ENCODE measurements at regions not wholly inside any gene's neighbourhood (a gene's known extent, or its start where the extent isn't known, plus 50 kb on each side); places are given as distances from the start of the nearest gene placed in this dataset.

DNA sequence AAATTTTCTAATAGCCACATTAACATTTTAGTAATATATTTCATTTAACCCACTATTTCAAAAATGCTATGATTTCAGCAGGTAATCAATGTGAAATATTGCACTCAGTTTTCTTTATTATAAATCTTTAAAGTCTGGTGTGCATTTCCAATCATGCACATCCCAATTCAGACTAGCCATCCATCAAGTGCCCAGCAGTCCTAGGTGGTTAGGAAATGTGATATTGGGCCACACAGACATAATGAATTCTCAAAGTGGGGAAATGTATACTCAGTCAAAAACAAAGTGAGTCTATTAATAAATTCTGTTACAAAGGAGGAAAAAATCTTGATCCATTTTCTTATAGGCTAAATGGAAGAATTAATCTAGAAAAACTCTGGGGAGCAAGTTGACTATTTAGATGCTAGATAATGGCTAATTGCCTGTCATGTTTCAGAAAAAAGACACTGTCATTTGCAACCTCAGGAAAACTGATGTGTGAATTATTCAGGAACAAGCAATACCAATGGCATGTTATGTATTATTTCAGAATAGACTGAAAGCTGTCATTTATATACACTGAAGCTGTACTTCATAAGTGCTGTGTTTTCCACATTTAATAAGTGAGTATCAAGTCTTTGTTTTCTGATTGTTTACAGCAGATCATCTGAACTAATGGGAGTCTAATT, 629.1 kb upstream of the ADARB2 start:
- Mint-ChIP-seq H3K4me3 (no peak overlapping the region), H3K9me3 (peaks cover 14 to 18% of the 10 kb centered on the region in 2 experiments), H3K27ac (no peak overlapping the region), H3K36me3 (ENCODE audit: insufficient read depth in 1 of 3, low read depth in 3 of 3) (peaks cover 0 to 12% (median 10%) of the 10 kb centered on the region in 3 experiments; a peak in 6 of 7 replicates), H3K27me3 (ENCODE audit: low read depth) (no peaks in the 10 kb centered on the region), H3K4me1 (peaks cover 4 to 16% of the 10 kb centered on the region in 2 experiments)
- Histone ChIP-seq H2BK20ac (ENCODE audit: low read depth, low read length, poor library complexity, severe bottlenecking) (no peak overlapping the region), H3K79me1 (ENCODE audit: insufficient read depth, low read depth, low read length, poor library complexity, severe bottlenecking) (no peaks in the 10 kb centered on the region), H3K9ac (ENCODE audit: extremely low read depth, insufficient read length, low read length) (no peak overlapping the region), H3K18ac (ENCODE audit: insufficient read length, low read depth, low read length) (no peak overlapping the region), H2BK15ac (ENCODE audit: low read depth, low read length) (no peak overlapping the region), H4K5ac (ENCODE audit: insufficient read length, low read depth, low read length) (no peak overlapping the region), H2AK5ac (ENCODE audit: insufficient read length, low read length) (no peak overlapping the region), H2BK12ac (ENCODE audit: insufficient read length, low read depth, low read length) (no peak overlapping the region), H2BK5ac (ENCODE audit: insufficient read length, low read length) (no peak overlapping the region), H4K8ac (replicated peaks; ENCODE audit: insufficient read length, low read depth, low read length) (no peak overlapping the region), H3K4ac (ENCODE audit: low read depth, low read length) (no peak overlapping the region), H3T11ph (ENCODE audit: low read length) (no peak overlapping the region), H3K27me3 (ENCODE audit: insufficient read depth, low read length) (no peaks in the 10 kb centered on the region), H4K20me1 (ENCODE audit: control insufficient read depth, insufficient read depth, insufficient read length) (no peaks in the 10 kb centered on the region), H3K23ac (ENCODE audit: insufficient read length, low read depth, low read length) (no peak overlapping the region), H3K23me2 (ENCODE audit: insufficient read length, low read depth, low read length, poor library complexity, severe bottlenecking) (no peaks in the 10 kb centered on the region), H3K9me3 (ENCODE audit: control insufficient read depth, low read depth, low read length) (peaks cover 4% of the 10 kb centered on the region), H3K4me1 (ENCODE audit: insufficient read depth, low read length) (peaks cover 2% of the 10 kb centered on the region; the same call in 1 of the 2 replicates), H3K79me2 (ENCODE audit: insufficient read depth, low read length) (no peaks in the 10 kb centered on the region), H3K27ac (ENCODE audit: insufficient read length, low read depth, low read length) (no peak overlapping the region), H2BK120ac (ENCODE audit: low read depth, low read length, poor library complexity, severe bottlenecking) (no peak overlapping the region), H3K4me2 (ENCODE audit: insufficient read depth, insufficient read length, low read length) (no peak overlapping the region), H3K56ac (ENCODE audit: insufficient read length, low read depth, low read length) (no peak overlapping the region), H3K14ac (ENCODE audit: insufficient read depth, low read length) (no peak overlapping the region), H4K91ac (ENCODE audit: insufficient read length, low read depth, low read length) (no peak overlapping the region), H2AFZ (ENCODE audit: low read length) (no peak overlapping the region)
- TF ChIP-seq, protein P1, sequence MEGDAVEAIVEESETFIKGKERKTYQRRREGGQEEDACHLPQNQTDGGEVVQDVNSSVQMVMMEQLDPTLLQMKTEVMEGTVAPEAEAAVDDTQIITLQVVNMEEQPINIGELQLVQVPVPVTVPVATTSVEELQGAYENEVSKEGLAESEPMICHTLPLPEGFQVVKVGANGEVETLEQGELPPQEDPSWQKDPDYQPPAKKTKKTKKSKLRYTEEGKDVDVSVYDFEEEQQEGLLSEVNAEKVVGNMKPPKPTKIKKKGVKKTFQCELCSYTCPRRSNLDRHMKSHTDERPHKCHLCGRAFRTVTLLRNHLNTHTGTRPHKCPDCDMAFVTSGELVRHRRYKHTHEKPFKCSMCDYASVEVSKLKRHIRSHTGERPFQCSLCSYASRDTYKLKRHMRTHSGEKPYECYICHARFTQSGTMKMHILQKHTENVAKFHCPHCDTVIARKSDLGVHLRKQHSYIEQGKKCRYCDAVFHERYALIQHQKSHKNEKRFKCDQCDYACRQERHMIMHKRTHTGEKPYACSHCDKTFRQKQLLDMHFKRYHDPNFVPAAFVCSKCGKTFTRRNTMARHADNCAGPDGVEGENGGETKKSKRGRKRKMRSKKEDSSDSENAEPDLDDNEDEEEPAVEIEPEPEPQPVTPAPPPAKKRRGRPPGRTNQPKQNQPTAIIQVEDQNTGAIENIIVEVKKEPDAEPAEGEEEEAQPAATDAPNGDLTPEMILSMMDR (conservative IDR thresholded peaks at IDR 0.05) = no peak
- no peak for DNase-seq
